Activated CD4-positive, alpha-beta memory T cell treated with anti-CD3 and anti-CD28 coated beads, Interleukin-2, amount 10 ng/mL, durations not matched to agents 7 days and 5 days (primary cell): ENCODE measurements at regions not wholly inside any gene's neighbourhood (a gene's known extent, or its start where the extent isn't known, plus 50 kb on each side); places are given as distances from the start of the nearest gene placed in this dataset.

Experiments
- CTCF ChIA-PET: fragments of 350-600 bp; sonication (Branson Sonifier 250); formaldehyde crosslinking; loops from one replicate; lab custom pipeline; 2021; ENCODE audit warnings: antibody characterized with exemption, inconsistent platforms; lab: Charles Lee
- POLR2A ChIA-PET: fragments of 350-600 bp; sonication (Branson Sonifier 250); formaldehyde crosslinking; loops from one replicate; lab custom pipeline; 2021; ENCODE audit warnings: antibody characterized with exemption; lab: Charles Lee
- DNase-seq: peaks from one replicate; pipeline ENCODE4 v3.0.0-alpha.2; 2020
- H3K27ac Mint-ChIP-seq: one replicate; pipeline ENCODE4 v1.8.0; 2021; ENCODE audit warnings: mild to moderate bottlenecking, mixed read lengths
- H3K27me3 Mint-ChIP-seq: one replicate; pipeline ENCODE4 v1.8.0; 2021; ENCODE audit warnings: mixed read lengths
- H3K36me3 Mint-ChIP-seq: one replicate; pipeline ENCODE4 v1.8.0; 2021; ENCODE audit warnings: low read depth, mixed read lengths
- H3K4me1 Mint-ChIP-seq: one replicate; pipeline ENCODE4 v1.8.0; 2021; ENCODE audit warnings: mixed read lengths
- H3K4me3 Mint-ChIP-seq: one replicate; pipeline ENCODE4 v1.8.0; 2021; ENCODE audit warnings: mild to moderate bottlenecking, mixed read lengths
- H3K9me3 Mint-ChIP-seq: one replicate; pipeline ENCODE4 v1.8.0; 2021; ENCODE audit warnings: mixed read lengths

DNA sequence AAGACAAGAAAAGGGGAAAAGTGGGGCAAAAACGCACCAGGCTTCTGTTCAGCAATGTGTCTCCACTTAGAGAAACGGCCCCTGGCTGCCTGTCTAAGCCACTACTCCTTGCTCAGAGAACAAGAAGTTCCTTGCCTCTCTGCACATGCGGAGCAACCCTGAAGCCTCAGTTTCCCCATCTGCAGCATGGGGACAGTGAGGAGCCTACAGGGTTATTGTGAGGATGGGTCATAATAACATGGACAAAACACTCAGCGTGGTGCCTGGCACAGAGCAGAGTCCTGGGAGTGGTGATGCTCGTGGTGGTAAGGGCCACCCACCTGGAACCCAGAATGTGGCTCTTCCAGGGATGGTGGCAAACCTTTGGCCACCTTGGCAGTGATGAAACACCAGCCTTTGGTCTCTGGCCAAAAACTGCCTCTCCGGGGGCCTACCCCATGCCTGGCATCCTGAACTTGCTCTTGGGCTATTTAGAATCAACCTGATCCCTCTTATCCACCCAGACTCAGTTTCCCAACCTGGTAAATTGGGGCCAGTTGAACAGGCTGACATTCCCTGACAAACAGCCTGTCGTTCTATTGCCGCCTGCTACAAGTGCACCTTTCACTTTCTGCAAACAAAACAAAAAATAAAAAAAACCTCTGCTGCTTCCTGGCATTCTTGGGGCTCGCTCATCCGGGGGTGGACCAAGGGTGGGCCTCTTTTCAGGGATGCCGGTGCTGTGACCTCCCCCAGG, 56.5 kb upstream of the DLK1 start:
- ChIA-PET CTCF (no interaction called here), POLR2A (no interaction called here)
- Mint-ChIP-seq H3K9me3 (no peaks in the 10 kb centered on the region), H3K4me3 (no peak overlapping the region), H3K27me3 (peaks cover 35% of the 10 kb centered on the region), H3K4me1 (no peaks in the 10 kb centered on the region), H3K36me3 (no peaks in the 10 kb centered on the region), H3K27ac (no peak overlapping the region)
- DNase-seq: no peak

DNA sequence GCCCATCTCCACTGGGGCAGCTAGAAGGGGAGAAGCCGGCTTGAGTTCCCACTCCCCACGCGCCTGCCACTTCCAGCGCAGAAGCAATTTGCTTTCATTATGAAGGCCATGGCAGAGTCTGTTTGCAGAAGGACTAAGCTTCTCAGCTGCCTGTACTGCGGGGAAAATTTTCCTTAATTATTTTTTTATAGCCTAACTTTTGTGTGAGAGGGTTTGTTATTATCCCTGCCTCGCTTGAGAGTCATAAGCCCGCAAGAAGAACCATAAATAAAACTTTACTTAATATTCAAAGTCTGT, 56.0 kb upstream of the DLK1 start:
- Mint-ChIP-seq H3K9me3 (no peaks in the 10 kb centered on the region), H3K27ac (no peak overlapping the region), H3K27me3 (peaks cover 36% of the 10 kb centered on the region), H3K36me3 (no peaks in the 10 kb centered on the region), H3K4me3 (no peak overlapping the region), H3K4me1 (no peaks in the 10 kb centered on the region)
- POLR2A ChIA-PET: no interaction called here
- no peak for DNase-seq
- CTCF ChIA-PET: no interaction called here

DNA sequence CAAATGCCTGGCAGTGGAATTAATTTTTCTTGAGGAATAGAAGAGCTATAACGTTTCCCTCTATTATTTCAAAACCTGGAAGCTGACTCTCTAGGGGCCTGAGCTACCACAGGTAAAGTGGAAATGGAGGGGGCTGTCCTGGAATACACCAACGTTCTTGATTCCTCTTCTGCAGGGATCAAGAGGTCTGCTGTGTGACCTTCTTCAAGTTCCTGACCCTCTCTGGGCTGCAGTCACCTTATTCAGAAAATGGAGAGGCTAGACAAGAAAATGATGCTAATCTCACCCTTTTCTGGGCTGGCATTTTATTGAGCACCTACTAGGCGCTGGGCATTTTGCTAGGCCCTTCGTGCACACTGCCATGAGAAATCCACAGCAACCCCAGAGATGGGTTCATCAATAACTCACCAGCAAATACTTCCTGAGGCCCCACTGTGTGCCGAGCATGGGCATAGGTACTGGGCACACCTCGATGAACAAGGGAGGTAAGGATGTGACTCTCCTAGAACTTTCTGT, 55.2 kb upstream of the DLK1 start:
- Mint-ChIP-seq H3K36me3 (no peaks in the 10 kb centered on the region), H3K9me3 (no peaks in the 10 kb centered on the region), H3K4me3 (no peak overlapping the region), H3K27ac (no peak overlapping the region), H3K27me3 (peaks cover 36% of the 10 kb centered on the region), H3K4me1 (no peaks in the 10 kb centered on the region)
- POLR2A ChIA-PET: no interaction called here
- no peak for DNase-seq
- CTCF ChIA-PET: no interaction called here

DNA sequence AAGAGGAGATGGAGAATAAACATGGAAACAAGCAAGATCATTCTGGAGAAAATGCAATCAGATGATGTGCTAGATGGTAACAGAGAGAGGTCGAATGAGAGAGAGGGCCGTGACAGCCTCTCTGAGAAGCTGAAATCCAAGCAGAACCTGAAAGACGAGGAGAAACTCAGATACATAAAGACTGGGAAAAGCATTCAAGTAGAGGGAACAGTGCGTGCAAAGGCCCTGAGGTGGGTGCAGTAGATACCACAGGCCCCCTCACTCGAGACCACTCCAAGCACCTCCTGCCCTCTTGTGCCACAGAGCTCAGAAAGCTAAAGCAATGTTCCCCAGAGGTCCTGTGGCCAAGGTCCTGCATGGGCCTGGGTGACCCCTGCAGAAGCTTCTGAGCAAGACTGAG, 54.8 kb upstream of the DLK1 start:
- no peak overlapping the region for H3K4me3 Mint-ChIP-seq
- peaks cover 36% of the 10 kb centered on the region for H3K27me3 Mint-ChIP-seq
- H3K27ac Mint-ChIP-seq: no peak overlapping the region
- POLR2A ChIA-PET: no interaction called here
- no peaks in the 10 kb centered on the region for H3K36me3 Mint-ChIP-seq
- no peaks in the 10 kb centered on the region for H3K9me3 Mint-ChIP-seq
- no peaks in the 10 kb centered on the region for H3K4me1 Mint-ChIP-seq
- CTCF ChIA-PET: interaction anchor here (1.0 kb wide), 1 partner anchor 16 kb away, joined by 3 read pairs; no protein-coding TSS in a partner anchor
- DNase-seq: no peak

DNA sequence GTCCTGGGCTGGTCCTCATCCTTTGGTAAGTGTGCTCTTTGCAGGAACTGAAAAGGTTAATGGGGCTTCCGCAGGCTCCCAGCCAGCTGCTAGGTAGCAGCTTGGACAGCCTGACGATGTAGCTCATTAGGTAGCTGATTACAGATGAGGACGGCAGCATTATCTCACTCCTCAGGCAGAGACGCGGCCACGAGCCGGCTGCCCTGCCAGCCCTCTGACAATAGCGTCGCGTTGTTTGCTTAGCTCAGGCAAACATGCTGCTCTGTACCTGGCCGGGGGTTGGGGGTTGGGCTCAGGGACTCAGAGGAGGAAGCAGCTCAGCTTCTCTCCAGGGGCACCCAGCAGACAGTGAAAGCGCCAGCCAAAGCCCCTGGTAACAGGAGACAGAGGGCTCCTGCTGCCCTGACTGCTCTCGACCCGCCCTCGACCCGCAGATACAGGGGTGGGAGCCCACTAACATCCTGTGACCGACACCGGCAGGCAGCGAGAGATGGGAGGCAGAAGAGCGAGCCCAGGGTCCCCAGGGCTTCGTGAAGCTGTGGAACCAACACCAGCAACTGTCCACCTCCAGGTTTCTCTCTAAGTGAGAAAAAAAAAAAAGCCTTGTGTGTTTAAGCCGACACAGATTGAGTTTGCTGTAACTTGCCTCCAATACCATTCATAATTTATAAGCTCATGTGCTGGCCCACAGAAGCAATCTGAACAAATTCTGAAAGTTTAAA, 53.4 kb upstream of the DLK1 start:
- peaks cover 35% of the 10 kb centered on the region for H3K27me3 Mint-ChIP-seq
- no peak overlapping the region for H3K4me3 Mint-ChIP-seq
- no peaks in the 10 kb centered on the region for H3K36me3 Mint-ChIP-seq
- H3K4me1 Mint-ChIP-seq: no peaks in the 10 kb centered on the region
- H3K27ac Mint-ChIP-seq: no peak overlapping the region
- no peak for DNase-seq
- POLR2A ChIA-PET: no interaction called here
- no peaks in the 10 kb centered on the region for H3K9me3 Mint-ChIP-seq
- CTCF ChIA-PET: interaction anchor here (0.6 to 1.7 kb wide), 4 partner anchors 11 to 334 kb away, joined by 3 to 5 read pairs (median 3); no protein-coding TSS in a partner anchor

DNA sequence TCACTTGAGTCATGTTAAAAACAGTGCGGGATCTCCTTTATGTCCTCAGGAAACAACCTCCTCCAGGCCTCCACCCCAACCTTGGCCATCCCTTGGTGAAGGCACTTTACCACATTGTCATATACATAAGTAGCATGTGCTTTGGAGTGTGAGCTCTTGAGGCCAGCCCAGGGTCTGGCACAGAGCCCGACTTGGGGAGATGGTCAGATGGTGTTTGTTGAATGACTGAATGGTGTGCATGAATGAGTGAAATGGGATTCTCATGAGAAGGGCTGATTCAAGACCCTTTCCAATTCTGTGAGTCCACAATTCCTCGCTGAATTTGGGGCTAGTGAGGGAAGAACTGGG, 52.9 kb upstream of the DLK1 start:
- no peak for DNase-seq
- POLR2A ChIA-PET: no interaction called here
- Mint-ChIP-seq H3K27me3 (peaks cover 35% of the 10 kb centered on the region), H3K27ac (no peak overlapping the region), H3K9me3 (no peaks in the 10 kb centered on the region), H3K36me3 (no peaks in the 10 kb centered on the region), H3K4me3 (no peak overlapping the region), H3K4me1 (no peaks in the 10 kb centered on the region)
- CTCF ChIA-PET: interaction anchor here (1.2 to 1.7 kb wide), 2 partner anchors 11 to 21 kb away, joined by 3 to 5 read pairs; no protein-coding TSS in a partner anchor

DNA sequence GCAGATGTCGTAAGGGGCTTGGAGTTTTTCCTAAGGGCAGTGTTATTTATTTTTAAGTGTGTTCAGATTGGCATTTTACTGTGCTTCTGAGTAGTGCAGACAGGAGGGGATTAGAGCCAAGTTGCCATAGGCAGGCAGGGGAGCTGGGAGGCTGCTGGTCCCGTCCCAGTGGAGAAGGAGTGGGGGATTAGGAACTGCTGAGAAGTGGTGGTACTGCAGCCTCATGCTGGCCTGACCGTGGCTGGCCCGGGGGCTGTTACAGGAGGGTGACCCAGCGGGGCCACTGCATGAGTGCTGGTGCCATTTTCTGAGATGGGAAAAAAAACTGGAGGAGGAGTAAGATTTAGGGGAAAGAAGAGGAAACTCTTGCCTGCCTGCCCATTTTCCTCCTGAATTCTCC, 52.3 kb upstream of the DLK1 start:
- ChIA-PET CTCF (interaction anchor here (1.2 kb wide), 1 partner anchor 22 kb away, joined by 3 read pairs; no protein-coding TSS in a partner anchor), POLR2A (no interaction called here)
- Mint-ChIP-seq H3K9me3 (no peaks in the 10 kb centered on the region), H3K27ac (no peak overlapping the region), H3K36me3 (no peaks in the 10 kb centered on the region), H3K4me3 (no peak overlapping the region), H3K27me3 (peaks cover 35% of the 10 kb centered on the region), H3K4me1 (no peaks in the 10 kb centered on the region)
- DNase-seq: no peak

DNA sequence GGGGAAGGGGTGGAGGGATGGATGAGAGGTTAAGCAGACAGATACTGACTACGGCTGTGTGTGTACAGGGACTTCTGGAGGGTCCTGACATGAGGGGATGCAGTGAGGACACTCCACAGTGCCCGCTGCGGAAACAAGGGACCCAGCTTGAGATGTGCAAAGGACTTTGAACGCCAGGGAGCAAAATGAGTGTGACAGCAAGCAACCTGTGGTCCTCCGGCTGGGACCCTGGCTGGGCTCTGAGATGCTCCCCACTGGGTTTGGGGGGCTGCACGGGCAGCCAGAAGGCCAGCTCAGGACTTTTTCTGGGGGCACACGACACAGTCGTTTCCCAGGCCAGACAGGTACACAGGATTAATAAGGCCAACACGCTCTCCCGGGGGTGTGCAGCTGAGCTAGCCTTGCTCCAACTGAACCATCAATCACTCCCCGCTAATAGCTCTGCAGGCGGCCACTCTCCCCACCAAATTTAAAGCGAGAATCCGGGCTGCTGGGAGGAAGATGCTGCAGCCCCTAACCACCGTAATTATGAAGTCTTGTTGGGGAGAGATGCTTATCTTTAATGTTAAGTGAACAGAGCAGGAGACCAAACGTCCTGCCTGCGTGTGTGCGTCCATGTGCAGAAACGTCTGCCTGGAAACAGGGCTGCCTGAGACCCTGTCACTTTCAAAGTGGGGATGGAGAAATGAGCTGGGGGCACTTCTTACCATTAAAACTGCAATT, 51.6 kb upstream of the DLK1 start:
- no peak for DNase-seq
- no peaks in the 10 kb centered on the region for H3K36me3 Mint-ChIP-seq
- CTCF ChIA-PET: no interaction called here
- no peak overlapping the region for H3K4me3 Mint-ChIP-seq
- no peak overlapping the region for H3K27ac Mint-ChIP-seq
- peaks cover 35% of the 10 kb centered on the region for H3K27me3 Mint-ChIP-seq
- H3K9me3 Mint-ChIP-seq: no peaks in the 10 kb centered on the region
- POLR2A ChIA-PET: no interaction called here
- H3K4me1 Mint-ChIP-seq: no peaks in the 10 kb centered on the region

DNA sequence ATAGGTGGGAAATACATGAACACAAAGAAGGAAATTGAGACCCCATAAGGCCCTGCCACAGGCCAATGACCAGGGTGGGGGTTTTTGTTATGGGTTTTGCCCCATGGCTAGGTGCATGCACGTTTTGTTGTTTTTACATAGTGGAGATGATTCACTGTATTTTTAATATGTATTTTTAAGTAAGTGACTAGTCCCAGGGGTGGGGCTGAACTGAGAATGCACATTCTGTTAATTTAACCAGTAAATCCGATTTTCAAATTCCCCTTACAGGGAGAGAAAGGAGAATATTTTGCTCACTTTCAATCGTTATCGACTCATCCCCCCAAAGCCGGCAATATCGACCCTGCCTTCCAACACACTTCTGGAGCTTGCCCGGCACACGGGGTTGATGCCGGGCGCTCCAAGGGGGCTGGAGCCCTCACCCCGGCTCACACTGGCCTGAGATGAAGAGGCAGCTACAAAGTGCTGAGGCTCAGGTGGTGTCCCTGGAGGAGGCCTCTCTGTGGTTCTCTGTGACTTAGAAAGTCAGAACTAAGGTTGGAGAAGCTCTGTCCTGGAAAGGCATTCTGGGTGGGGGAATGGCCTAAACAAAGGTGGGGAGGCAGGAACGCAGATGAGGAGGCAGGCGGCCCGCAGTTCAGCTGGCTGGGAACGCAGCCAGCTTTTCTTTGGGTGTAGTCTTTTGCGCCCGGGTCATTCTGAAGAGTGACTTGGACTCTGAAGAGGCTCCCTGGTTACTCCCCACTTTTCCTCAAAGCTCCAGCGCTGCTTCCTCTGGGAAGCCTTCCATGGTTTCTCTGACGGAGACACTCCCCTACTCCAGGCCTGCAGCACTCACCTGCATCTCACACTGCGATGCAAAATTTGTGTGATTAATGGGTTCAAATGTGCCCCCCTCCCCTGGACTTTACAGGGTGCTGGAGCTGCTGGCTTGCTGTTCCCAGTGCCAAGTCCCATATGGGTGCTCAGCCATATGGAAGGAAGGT, 50.7 kb upstream of the DLK1 start:
- H3K9me3 Mint-ChIP-seq: no peaks in the 10 kb centered on the region
- H3K36me3 Mint-ChIP-seq: no peaks in the 10 kb centered on the region
- no peaks in the 10 kb centered on the region for H3K4me1 Mint-ChIP-seq
- no peak for DNase-seq
- peaks cover 34% of the 10 kb centered on the region for H3K27me3 Mint-ChIP-seq
- CTCF ChIA-PET: no interaction called here
- POLR2A ChIA-PET: no interaction called here
- H3K27ac Mint-ChIP-seq: no peak overlapping the region
- no peak overlapping the region for H3K4me3 Mint-ChIP-seq
